RPMI8226 (cell line): ENCODE measurements at regions not wholly inside any gene's neighbourhood (a gene's known extent, or its start where the extent isn't known, plus 50 kb on each side); places are given as distances from the start of the nearest gene placed in this dataset.

Source experiments
- DNase-seq: peaks from one replicate; pipeline ENCODE4 v3.0.0-alpha.2; 2015

DNA sequence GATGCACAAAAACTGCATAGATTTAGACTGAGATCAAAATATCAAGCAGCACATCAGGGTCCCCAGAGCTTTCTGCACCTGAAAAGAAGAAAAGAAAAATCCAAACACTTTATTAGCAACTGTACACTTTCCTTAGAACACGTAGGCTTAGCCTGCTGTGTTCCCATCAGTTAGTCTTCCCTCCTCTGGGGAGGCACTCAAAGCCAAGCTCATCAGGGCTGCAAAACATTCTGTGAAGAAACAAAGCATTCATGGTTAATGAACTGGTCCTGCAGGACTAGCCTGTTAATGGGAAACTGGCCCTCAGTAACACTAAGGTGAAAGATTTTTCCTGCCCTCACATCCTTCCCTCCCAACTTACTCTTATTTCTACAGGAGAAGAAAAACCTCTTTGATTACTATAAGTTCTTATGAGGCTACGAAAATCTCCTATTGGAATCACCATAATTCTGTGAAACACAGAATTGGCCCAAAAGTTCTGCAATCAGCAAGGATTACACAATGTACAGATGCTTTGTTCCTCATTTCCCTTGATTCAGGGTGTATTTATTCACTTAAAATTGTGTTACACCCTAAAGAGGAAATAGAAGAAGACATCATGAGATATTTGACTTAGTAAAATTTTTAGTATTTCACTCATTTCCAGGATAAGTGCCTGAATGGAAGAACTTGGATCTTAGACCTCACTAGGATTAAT lies 901.0 kb upstream of the MAP3K7 start:
- DNase-seq: no peak

DNA sequence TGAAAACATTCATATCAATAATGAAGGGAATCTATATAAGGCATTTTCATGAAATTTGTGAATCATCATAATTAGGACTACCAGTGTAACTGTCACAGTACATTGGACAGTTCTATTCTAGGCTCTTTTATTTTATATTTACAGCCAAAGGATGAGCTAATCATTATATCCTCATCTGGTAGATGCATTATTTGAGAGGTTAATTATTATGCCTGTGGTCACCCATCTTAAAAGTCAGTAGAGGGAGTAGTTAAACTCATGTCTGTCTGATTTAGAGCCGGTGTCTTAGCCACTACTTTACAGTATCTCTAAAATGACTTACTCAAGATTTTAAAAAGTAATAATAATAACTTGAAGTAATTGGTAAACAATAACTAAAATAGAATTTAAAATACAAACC lies 899.3 kb upstream of the MAP3K7 start:
- no peak for DNase-seq

DNA sequence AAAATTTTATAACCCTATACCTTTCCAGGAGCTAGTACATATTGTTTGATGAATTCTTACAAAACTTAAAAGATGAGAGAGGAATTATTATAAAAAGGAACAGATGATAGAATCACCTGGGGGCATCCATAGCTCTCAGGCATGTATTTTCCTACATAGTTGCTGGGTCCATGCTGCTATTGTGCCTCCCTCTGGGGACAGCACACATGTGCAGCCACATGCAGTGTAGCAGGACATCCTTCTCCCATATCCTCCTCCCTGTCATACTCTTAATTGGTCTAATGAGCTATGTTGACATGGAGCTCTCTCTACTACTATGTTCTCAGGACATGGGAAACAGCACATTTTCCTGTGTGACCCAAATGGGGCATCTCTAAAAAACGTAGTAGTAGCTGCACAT lies 898.2 kb upstream of the MAP3K7 start:
- no peak for DNase-seq

DNA sequence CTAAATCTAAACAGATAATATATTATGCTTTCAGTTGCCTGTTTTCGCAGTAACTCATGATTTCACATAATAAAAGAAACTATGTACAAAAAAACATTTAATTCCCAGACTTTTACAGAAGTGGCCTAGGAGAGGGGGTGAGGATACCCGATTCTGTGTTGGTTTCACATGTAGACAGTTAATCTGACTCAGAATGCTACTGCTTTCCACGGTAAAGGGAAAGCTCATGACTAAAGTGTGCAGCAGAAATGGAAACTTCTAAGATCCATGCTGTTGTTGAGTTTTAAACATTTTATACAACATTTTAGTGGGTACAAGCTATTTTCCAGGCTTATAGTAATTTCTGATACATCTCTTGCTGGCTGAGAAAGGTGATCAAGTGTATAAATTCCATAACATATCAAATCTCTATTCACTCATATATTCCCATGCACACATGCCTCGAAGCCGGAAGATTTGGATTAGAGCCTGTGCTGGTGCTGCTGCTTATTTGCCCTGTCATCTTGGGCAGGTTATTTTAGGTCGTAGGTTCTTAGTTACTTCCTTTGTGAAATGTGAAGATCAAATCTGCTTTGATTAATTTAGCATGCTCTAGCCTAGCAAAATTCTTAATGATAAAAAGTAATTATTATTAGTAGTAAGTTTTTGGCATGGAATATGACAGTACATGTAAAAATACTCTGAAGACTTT lies 896.7 kb upstream of the MAP3K7 start:
- no peak for DNase-seq

DNA sequence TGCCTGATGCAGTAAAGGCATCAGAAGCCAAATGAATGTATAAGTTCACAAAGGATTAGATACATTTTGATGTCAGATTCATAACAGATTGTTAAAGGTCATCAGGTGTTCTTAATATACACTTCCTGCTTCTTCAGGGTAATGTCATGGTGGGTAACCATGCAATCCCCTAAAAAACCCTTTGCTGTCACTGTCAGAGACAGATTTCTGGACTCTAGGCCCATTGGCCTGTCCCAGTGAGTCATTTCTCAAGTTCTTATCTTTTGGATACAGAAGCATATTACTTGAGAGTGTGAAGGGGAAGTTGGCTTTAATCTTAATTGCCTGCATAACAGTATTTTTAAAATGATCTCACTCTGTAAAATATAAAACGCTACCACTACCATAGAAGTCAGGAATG lies 895.6 kb upstream of the MAP3K7 start:
- DNase-seq: no peak

DNA sequence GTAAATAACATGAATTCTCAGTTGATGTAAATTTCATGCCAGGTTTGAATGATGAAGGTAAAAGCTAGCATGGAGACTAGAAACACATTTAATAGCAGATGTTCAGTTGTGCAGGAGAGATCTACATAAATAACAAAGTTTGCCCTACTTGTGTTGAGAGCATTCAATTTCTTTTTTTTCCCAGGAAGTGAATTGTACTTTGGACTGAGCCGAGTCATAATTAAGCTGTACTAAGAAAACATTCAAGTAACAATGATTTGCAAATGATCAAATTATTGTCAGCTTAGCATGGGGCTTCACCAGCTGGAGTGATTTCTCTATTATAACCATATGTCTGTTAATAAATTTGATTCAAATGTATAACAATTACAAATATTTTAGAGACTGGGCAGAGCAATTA lies 893.5 kb upstream of the MAP3K7 start:
- no peak for DNase-seq

DNA sequence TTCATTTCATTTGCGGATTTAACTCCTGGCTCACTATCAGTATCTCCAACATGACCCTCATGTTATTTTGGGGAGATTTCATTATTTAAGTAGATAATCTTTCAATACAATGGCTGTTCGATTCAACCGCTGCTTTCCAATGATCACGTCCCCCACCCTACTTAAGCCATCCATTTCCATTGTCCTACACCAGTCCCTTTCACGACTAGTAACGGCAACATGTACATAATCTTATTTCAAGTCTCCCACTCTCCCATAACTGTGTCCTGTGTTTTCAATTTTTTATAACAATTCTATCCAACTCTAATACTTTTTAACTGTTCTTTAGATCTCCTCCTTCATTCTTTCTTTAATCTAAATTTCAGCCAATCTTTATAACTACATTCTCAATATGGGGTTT lies 890.8 kb upstream of the MAP3K7 start:
- DNase-seq: no peak

DNA sequence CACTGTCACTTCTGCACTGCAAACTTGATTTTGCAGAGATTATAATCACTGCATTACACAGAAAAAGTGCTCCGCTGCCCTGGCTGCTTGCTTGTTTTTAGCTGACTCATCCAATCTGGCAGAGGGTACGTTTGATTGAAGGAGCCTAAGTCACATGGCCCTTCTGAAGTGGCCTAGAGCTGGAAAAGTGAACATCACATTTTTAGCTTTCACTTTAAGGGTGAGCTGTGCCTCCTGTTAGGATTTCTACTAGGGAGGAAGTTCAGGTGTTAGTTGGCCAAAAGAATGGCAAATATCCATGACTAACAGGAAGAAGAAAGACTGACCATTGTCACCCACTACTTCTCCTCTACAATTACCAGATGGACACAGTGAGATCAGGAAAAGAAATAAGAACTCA lies 889.1 kb upstream of the MAP3K7 start:
- peak; percentile 46 for DNase-seq

DNA sequence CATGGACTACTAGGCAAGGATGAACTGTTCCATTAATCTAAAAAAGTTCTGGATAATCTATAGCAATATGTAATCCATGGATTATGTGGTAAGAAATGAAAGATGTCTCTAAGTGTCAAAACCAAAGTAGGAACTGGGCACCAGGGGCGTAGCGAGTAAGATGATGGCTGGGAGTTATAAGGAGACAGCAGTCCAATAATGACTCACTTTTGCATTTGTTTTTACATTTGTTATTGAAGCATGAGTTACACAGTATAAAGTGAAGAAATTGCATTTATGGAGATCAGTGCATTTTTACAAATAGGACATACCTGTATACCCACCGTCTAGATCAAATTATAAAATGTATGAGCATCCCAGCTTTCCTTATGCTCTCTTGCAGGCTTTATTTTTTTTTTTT lies 878.5 kb upstream of the MAP3K7 start:
- DNase-seq: no peak

DNA sequence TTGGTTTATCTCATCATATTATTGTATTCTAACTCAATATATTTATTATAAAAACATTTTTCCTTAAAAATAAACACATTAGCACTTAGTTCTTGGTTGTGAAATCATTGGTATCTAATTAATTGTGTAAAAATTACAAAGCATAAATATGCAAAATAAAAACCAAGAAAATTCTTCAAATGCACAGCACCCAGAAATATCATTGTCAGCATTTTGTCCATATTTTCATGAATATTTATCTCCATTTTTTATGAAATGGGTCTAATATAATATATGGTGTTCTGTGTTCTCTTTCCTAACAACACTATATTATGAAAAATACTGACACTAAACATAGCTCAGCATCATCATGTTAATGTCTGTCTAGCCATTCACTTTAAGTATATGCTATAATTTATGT lies 877.8 kb upstream of the MAP3K7 start:
- DNase-seq: no peak

DNA sequence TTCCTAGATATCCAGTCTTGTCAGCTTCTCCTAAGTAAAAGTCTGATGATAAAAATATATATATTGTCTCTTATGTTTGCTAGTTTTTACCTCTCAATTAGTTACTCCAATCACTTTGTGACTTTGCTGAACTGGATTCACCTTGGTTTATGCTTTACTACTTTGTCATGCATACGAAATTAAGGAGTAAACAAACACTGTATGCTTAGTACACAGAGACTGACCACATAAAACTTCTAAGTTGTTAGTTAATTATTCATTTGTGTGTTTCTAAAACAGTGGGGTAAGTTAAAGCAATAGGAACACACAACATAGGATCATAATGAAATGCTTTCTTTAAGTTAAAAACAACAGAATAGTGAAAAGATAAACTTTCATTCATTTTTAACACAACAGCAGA lies 877.3 kb upstream of the MAP3K7 start:
- no peak for DNase-seq

DNA sequence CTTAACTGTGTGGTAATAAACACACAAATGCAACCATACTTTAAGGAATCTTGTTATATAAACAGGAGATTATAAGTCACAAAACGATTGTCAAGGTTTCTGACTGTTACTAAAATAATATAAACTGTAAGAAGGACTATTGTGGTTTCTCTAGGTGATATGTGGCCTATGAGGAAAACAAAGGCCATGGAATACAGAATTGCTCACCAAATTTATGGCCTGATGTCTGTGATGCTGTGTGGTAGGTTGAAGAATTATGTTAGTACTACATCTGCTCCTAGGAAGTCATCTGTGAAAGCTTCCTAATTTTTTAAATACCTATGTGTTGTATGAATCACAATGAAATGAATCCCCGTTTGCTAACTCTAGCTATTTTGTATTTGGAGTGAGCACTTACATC lies 875.4 kb upstream of the MAP3K7 start:
- DNase-seq: no peak

DNA sequence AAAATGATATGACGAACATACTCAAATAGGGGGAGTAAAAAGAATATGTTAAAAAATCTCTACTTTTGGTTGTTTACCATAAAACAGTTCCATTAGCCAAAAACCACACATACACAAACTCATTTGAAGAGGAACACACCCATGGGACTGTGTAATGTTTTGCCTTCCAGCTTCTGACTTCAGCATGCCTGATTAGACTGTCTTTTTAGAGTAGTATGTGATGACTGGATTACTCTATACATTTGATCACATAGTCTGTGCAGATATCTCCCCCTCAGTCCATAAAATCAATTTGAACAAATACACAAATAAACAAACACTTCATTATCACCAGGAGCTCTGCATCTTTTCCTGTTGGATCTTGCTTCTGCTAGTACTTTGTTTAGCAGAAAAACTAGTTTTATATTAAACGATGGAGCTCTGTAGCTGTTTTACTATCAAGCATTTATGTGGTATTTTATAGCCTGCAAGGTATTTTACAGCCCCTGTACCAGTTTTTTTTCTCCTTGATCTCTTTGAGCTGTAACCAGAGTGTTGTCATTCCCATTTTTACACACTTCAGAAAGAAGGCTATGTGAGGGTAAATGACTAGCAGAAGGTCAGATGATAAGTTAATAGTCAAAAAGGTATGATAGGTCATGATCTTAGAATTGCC lies 866.5 kb upstream of the MAP3K7 start:
- no peak for DNase-seq

DNA sequence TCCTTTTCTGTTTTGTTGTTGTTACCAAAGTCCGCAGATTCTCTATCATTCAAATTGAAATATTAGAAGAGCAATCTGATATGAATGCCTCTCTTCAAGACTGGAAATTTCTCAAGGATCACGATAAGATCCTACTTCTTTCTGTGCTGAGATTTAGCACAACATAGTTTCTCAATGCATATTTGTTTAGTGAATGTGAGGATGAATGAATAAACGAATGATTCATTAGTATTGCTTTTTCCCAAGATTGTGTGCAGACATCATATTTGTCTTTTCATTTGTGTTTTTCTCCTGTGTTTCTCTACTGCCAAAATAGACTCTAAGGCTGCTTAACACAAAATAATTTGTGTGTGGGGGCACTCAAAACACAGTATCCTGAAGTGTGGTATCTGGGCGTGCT lies 862.7 kb upstream of the MAP3K7 start:
- no peak for DNase-seq

DNA sequence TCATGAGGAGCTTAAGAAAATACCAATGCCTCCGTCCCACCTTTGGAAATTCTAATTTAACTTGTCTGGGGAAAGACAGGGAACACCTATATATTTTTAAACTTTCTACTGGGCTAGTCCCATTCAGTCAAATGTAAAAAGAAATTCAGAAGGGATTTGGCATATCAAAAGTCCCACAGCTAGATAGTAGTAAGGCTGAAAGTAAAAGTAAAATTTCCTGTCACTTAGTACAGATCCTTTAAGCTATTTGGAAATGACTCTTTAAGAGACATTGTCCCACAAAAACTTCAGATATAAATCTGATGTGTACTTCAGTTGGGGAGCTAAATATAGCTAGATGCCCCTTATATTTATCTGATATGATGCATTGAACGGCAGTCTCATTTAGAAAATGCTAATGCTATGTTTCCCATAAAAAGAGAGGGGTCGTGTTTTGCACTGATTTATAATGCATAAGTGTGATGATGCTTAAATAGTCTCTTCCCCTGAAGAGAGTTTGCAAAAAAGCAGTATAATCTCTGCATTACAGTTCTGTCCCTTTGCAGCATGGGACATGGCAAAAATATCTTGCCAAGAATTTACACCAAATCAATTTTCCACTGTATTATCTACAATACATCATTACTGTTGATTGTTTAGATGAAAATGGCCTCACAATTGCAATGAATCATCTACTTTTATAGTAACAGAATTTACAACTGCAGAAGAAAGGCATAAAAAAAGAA lies 860.8 kb upstream of the MAP3K7 start:
- no peak for DNase-seq

DNA sequence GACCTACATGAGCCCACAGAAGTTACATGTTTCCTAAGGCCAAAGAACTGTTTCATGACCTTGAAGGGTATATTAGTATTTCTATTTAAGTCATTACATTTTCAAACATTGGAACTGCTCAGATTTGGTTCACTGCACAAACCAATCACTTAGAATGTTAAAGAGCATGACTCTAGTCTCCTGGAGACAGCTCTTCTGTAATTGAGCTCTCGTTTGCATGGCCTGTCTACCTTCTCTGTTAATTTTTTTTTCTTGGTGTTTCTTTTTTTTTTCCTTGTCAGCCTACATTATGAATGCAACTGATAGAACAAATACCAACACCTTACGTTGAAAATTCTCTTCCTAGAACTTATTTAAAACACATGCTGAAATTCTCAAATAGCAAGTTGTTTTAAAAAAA lies 860.2 kb upstream of the MAP3K7 start:
- DNase-seq: no peak

DNA sequence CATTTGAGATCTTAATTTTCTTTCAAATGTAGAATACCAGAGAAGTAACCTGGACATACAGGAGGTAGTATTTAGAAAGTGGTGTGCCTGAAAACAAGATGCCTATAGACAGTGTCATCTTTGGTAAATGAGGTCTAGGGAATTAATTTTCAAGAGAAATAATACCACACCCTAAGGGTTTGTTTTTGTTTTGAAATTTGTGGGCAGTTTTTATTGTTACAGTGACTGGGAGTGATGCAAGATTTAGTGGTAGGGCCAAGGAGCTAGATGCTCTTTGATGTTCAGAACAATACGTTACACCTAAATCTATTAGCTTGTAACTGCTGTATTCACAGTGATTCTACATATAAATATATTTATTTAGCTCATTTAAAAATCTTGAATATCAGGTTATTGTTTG lies 856.5 kb upstream of the MAP3K7 start:
- DNase-seq: no peak

DNA sequence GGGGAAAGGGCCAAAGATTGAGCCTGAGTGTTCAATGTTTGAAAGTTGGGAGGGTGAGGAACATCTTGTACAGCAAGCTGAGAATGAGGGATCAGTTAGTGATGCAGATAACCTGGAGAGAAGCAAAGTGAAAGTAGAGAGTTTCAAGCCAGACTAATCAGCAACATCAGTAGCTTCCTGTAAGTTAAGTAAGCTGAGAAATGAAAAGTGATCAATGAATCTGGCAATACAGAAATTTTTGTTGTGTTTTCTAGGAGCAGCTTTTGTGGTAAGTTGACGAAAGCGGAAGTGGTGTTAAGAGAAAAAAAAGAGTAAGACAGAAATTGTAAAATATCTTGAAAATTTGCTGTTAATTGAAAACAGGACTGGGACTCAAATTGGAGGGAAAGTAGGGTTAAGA lies 855.5 kb upstream of the MAP3K7 start:
- DNase-seq: no peak

DNA sequence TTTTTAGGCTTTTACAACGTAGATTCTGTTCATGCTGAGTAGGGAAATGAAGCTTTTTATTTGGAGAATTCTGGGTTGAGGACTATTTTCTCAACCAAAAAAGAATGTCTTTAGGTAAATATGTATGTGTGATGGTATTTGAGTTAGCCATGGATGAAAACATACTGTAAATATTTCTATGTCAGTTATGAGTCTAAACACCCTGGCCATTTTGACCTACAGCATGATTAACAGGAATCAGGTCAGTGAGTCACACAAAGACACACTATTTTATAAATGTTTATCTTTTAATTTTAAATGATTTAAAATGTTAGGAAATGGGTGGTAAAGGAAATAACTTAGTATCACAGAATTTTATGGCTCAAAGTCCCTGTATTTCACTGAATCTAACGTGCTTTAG lies 851.7 kb upstream of the MAP3K7 start:
- no peak for DNase-seq

DNA sequence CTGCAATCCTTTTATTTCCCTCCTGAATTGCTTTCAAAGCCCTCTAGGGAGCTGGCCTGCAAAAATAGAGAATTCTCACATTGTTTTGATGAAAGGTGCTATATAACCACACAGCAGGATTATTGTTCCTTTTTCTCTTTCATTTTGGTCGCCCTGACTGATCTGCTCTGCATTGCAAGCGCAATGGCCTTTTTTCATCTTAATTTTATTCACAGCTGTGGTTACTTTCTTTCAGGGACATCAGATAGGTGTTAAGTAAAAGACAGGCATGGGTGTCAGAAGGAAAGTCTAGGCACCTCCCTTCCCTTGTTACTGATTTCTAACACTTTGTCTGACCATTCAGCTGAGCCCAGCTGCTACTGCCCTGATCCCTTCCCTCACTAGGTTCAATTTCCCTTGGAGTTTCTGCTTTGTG lies 850.5 kb upstream of the MAP3K7 start:
- DNase-seq: no peak

DNA sequence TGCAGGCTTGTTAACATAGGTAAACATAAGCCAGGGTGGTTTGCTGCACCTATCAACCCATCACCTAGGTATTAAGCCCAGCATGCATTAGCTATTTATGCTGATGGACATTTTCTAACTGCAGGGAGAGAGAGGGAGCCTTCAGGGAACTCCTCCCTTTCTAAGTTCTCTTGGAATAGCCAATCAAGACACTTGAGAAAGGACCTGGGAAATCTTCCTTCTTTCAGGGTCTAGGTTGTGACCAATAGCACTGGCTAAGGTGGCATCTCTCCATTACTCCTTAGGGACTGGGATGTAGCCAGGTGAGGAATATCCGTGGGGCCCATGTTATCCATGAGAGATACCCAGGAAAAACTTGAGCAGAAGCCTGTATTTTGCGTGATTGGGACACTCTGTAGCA lies 849.6 kb upstream of the MAP3K7 start:
- DNase-seq: no peak

DNA sequence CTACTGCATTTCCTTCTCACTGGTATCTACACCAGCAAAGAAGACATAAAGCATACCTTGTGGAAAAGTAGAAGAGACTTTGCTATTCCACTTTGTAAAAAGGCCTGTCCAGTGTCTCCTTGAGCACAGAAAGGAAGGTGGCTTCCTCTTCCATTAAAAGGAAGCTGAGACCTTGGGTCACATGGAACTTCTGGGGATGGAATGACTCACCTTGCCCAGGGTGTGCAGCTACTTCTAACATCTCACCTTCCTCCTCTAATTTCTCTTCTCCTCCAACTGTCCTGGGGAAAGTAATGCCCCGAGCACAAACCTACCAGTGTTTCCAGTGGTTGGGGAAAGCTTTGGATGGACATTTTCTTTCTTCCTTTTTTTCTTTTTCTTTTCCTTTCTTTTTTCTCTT lies 848.8 kb upstream of the MAP3K7 start:
- DNase-seq: no peak

DNA sequence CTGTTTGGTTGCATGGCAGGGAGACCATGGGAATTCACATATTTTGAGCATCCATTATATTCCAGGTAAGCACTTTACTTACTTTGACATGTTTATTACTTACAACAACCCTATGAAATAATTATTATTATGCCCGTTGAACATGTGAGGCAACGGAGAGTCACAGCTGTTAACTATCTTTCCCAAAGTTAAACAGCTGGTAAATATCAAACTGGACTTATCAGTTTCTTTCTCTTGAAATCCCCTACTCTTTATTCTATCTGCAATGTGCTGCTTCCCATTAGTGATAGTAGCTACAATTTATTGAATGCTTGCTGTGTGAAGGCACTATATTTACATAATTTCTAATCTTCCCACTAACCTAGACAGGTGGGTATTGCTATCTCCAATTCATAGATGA lies 847.7 kb upstream of the MAP3K7 start:
- no peak for DNase-seq
